ENCODE measurements at regions not wholly inside any gene's neighbourhood (a gene's known extent, or its start where the extent isn't known, plus 50 kb on each side); places are given as distances from the start of the nearest gene placed in this dataset.
"Not testable (repeated sequence)": the region's sequence is repeated elsewhere in the genome, so short reads cannot be mapped to it uniquely, and the experiment has no call there.

- DNase-seq (ENCODE audit: low spot score) = no peak
Observed at GRCh38 chr4:123638834-123639233, 242.2 kb downstream of the SPRY1 start.

- DNase-seq (ENCODE audit: low spot score) = no peak
Observed at GRCh38 chr4:123640271-123640670, 243.7 kb downstream of the SPRY1 start.

- DNase-seq (ENCODE audit: low spot score) = no peak
Observed at GRCh38 chr4:123640824-123641223, 244.2 kb downstream of the SPRY1 start.

- no peak for DNase-seq (ENCODE audit: low spot score)
Observed at GRCh38 chr4:123643691-123644090, 247.1 kb downstream of the SPRY1 start.

- no peak for DNase-seq (ENCODE audit: low spot score)
Observed at GRCh38 chr4:123649250-123649644, 252.7 kb downstream of the SPRY1 start.

GRCh38 chr4:123649645-123650391 is 253.2 kb downstream of the SPRY1 start:
- peak; percentile 41 for DNase-seq (ENCODE audit: low spot score)

- DNase-seq (ENCODE audit: low spot score) = no peak
Observed at GRCh38 chr4:123651066-123651465, 254.5 kb downstream of the SPRY1 start.

- no peak for DNase-seq (ENCODE audit: low spot score)
Observed at GRCh38 chr4:123651536-123652180, 255.1 kb downstream of the SPRY1 start.

- DNase-seq (ENCODE audit: low spot score) = no peak
Observed at GRCh38 chr4:123652476-123652875, 255.9 kb downstream of the SPRY1 start.

GRCh38 chr4:123653236-123653635 is 256.6 kb downstream of the SPRY1 start:
- no peak for DNase-seq (ENCODE audit: low spot score)

- DNase-seq (ENCODE audit: low spot score) = not testable (repeated sequence)
Observed at GRCh38 chr4:123656746-123657294, 260.2 kb downstream of the SPRY1 start.

- DNase-seq (ENCODE audit: low spot score) = not testable (repeated sequence)
Observed at GRCh38 chr4:123657606-123658005, 261.0 kb downstream of the SPRY1 start.

GRCh38 chr4:123659262-123659661 is 262.7 kb downstream of the SPRY1 start:
- DNase-seq (ENCODE audit: low spot score) = no peak

- DNase-seq (ENCODE audit: low spot score) = peak; percentile 31
Observed at GRCh38 chr4:123659730-123660129, 263.1 kb downstream of the SPRY1 start.

GRCh38 chr4:123661080-123661737 is 264.6 kb downstream of the SPRY1 start:
- DNase-seq (ENCODE audit: low spot score) = peak; percentile 30

- no peak for DNase-seq (ENCODE audit: low spot score)
Observed at GRCh38 chr4:123662827-123663226, 266.2 kb downstream of the SPRY1 start.

GRCh38 chr4:123666486-123666885 is 269.9 kb downstream of the SPRY1 start:
- no peak for DNase-seq (ENCODE audit: low spot score)

- DNase-seq (ENCODE audit: low spot score) = no peak
Observed at GRCh38 chr4:123667496-123667895, 270.9 kb downstream of the SPRY1 start.

GRCh38 chr4:123667991-123668390 is 271.4 kb downstream of the SPRY1 start:
- DNase-seq (ENCODE audit: low spot score) = no peak

GRCh38 chr4:123671636-123672404 is 275.2 kb downstream of the SPRY1 start:
- DNase-seq (ENCODE audit: low spot score) = no peak

GRCh38 chr4:123672987-123673386 is 276.4 kb downstream of the SPRY1 start:
- no peak for DNase-seq (ENCODE audit: low spot score)

GRCh38 chr4:123673971-123674370 is 277.4 kb downstream of the SPRY1 start:
- no peak for DNase-seq (ENCODE audit: low spot score)
